ENCODE measurements at regions not wholly inside any gene's neighbourhood (a gene's known extent, or its start where the extent isn't known, plus 50 kb on each side); places are given as distances from the start of the nearest gene placed in this dataset.

- no peak for TF ChIP-seq CTCF (IDR thresholded peaks at IDR 0.05; ENCODE audit: extremely low read depth, low read depth, low read length)
- H3K36me3 ChIP-seq (ENCODE audit: insufficient read depth, low read length), result no peaks in the 10 kb centered on the region
- H4K20me1 ChIP-seq (ENCODE audit: insufficient read depth, low read length), result no peaks in the 10 kb centered on the region
- H3K4me1 ChIP-seq (ENCODE audit: insufficient read depth, low read length), result peaks cover 5% of the 10 kb centered on the region
- no peak overlapping the region for H2AFZ ChIP-seq (ENCODE audit: low read length)
- H3K27ac ChIP-seq (ENCODE audit: low read depth, low read length), result no peak overlapping the region
- no peak overlapping the region for H3K4me3 ChIP-seq (ENCODE audit: insufficient read depth, low read length)
- H3K27me3 ChIP-seq (ENCODE audit: insufficient read depth, low read length), result no peaks in the 10 kb centered on the region
- H3K9me3 ChIP-seq (ENCODE audit: low read depth, low read length), result no peaks in the 10 kb centered on the region
- H3K4me2 ChIP-seq (ENCODE audit: insufficient read depth, low read length), result no peak overlapping the region
- no peaks in the 10 kb centered on the region for H3K79me2 ChIP-seq (ENCODE audit: insufficient read depth, low read length)
- DNase-seq (ENCODE audit: insufficient read length, low spot score, missing footprints), result no peak
Observed at GRCh38 chr3:30526031-30526430, 80.4 kb upstream of the TGFBR2 start.

GRCh38 chr3:30527186-30527585 is 79.2 kb upstream of the TGFBR2 start:
- DNase-seq (ENCODE audit: insufficient read length, low spot score, missing footprints), result no peak
- Histone ChIP-seq H2AFZ (ENCODE audit: low read length) (no peak overlapping the region), H3K27ac (ENCODE audit: low read depth, low read length) (no peak overlapping the region), H3K4me3 (ENCODE audit: insufficient read depth, low read length) (no peak overlapping the region), H3K79me2 (ENCODE audit: insufficient read depth, low read length) (no peaks in the 10 kb centered on the region), H3K4me2 (ENCODE audit: insufficient read depth, low read length) (no peak overlapping the region), H3K36me3 (ENCODE audit: insufficient read depth, low read length) (no peaks in the 10 kb centered on the region), H4K20me1 (ENCODE audit: insufficient read depth, low read length) (no peaks in the 10 kb centered on the region), H3K4me1 (ENCODE audit: insufficient read depth, low read length) (peaks cover 5% of the 10 kb centered on the region), H3K27me3 (ENCODE audit: insufficient read depth, low read length) (no peaks in the 10 kb centered on the region), H3K9me3 (ENCODE audit: low read depth, low read length) (no peaks in the 10 kb centered on the region)
- TF ChIP-seq CTCF (IDR thresholded peaks at IDR 0.05; ENCODE audit: extremely low read depth, low read depth, low read length), result no peak

GRCh38 chr3:30527720-30528119 is 78.7 kb upstream of the TGFBR2 start:
- H3K27ac ChIP-seq (ENCODE audit: low read depth, low read length), result no peak overlapping the region
- TF ChIP-seq CTCF (IDR thresholded peaks at IDR 0.05; ENCODE audit: extremely low read depth, low read depth, low read length), result no peak
- H2AFZ ChIP-seq (ENCODE audit: low read length), result no peak overlapping the region
- no peaks in the 10 kb centered on the region for H3K36me3 ChIP-seq (ENCODE audit: insufficient read depth, low read length)
- no peaks in the 10 kb centered on the region for H3K79me2 ChIP-seq (ENCODE audit: insufficient read depth, low read length)
- H3K9me3 ChIP-seq (ENCODE audit: low read depth, low read length), result no peaks in the 10 kb centered on the region
- H3K4me1 ChIP-seq (ENCODE audit: insufficient read depth, low read length), result peaks cover 3% of the 10 kb centered on the region
- no peak for DNase-seq (ENCODE audit: insufficient read length, low spot score, missing footprints)
- H3K27me3 ChIP-seq (ENCODE audit: insufficient read depth, low read length), result no peaks in the 10 kb centered on the region
- H3K4me2 ChIP-seq (ENCODE audit: insufficient read depth, low read length), result no peak overlapping the region
- H3K4me3 ChIP-seq (ENCODE audit: insufficient read depth, low read length), result no peak overlapping the region
- H4K20me1 ChIP-seq (ENCODE audit: insufficient read depth, low read length), result no peaks in the 10 kb centered on the region

- no peak overlapping the region for H3K4me3 ChIP-seq (ENCODE audit: insufficient read depth, low read length)
- no peak for DNase-seq (ENCODE audit: insufficient read length, low spot score, missing footprints)
- no peaks in the 10 kb centered on the region for H3K9me3 ChIP-seq (ENCODE audit: low read depth, low read length)
- H3K36me3 ChIP-seq (ENCODE audit: insufficient read depth, low read length), result no peaks in the 10 kb centered on the region
- H3K4me1 ChIP-seq (ENCODE audit: insufficient read depth, low read length), result no peaks in the 10 kb centered on the region
- H3K27me3 ChIP-seq (ENCODE audit: insufficient read depth, low read length), result no peaks in the 10 kb centered on the region
- H3K27ac ChIP-seq (ENCODE audit: low read depth, low read length), result no peak overlapping the region
- H3K79me2 ChIP-seq (ENCODE audit: insufficient read depth, low read length), result no peaks in the 10 kb centered on the region
- H2AFZ ChIP-seq (ENCODE audit: low read length), result no peak overlapping the region
- no peak overlapping the region for H3K4me2 ChIP-seq (ENCODE audit: insufficient read depth, low read length)
- no peak for TF ChIP-seq CTCF (IDR thresholded peaks at IDR 0.05; ENCODE audit: extremely low read depth, low read depth, low read length)
- H4K20me1 ChIP-seq (ENCODE audit: insufficient read depth, low read length), result no peaks in the 10 kb centered on the region
Observed at GRCh38 chr3:30530084-30530483, 76.3 kb upstream of the TGFBR2 start.
